Neural progenitor cell (in vitro differentiated cells): ENCODE measurements at regions not wholly inside any gene's neighbourhood (a gene's known extent, or its start where the extent isn't known, plus 50 kb on each side); places are given as distances from the start of the nearest gene placed in this dataset.

Experiments used
- CTCF ChIP-seq: fragments of 200-600 bp; sonication (generic); IDR thresholded peaks from 2 replicates; pipeline ENCODE4 v1.5.1; 2017; ENCODE audit warnings: antibody characterized with exemption, mild to moderate bottlenecking
- EZH2 ChIP-seq: fragments of 200-600 bp; sonication (generic); IDR thresholded peaks from 2 replicates; pipeline ENCODE4 v1.6.1; 2017; ENCODE audit warnings: antibody characterized with exemption, mild to moderate bottlenecking, moderate library complexity

DNA sequence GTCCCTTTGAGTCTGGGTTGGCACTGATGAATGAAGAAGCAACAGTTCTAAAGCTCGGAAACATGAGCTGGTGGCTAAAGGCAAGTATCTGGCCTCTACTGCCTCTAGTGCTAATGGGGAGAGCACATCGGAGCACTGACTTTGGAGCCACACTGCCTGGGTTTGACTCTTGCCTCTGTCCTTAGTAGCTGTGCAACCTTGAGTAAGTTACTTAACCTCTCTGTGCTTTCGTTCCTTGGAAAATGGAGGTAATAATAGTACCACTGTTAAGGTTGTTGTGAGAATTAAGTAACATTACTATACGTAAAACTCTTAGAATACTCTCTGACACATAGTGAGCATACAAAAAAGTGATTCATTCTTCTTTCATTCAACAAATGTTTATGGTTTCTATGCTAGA is 211.2 kb downstream of the ATG4C start:
- TF ChIP-seq CTCF (no peak), EZH2 (no peak)
